Testis (tissue), 2 donors: ENCODE measurements at regions not wholly inside any gene's neighbourhood (a gene's known extent, or its start where the extent isn't known, plus 50 kb on each side); places are given as distances from the start of the nearest gene placed in this dataset.

Source experiments
- CTCF ChIP-seq, 3 experiments: fragments of 450-650 bp in 2 of 3; fragments of 200-600 bp in 1 of 3; sonication (generic) in 1 of 3; IDR thresholded peaks; one replicate each; pipeline ENCODE4 v1.5.1; 2016 to 2019; ENCODE audit warnings: antibody characterized with exemption in 3 of 3, mild to moderate bottlenecking in 2 of 3, moderate library complexity in 1 of 3
- POLR2A ChIP-seq: fragments of 450-650 bp; IDR thresholded peaks from one replicate; pipeline ENCODE4 v1.6.1; 2017; ENCODE audit warnings: antibody characterized with exemption, mild to moderate bottlenecking, moderate library complexity

DNA sequence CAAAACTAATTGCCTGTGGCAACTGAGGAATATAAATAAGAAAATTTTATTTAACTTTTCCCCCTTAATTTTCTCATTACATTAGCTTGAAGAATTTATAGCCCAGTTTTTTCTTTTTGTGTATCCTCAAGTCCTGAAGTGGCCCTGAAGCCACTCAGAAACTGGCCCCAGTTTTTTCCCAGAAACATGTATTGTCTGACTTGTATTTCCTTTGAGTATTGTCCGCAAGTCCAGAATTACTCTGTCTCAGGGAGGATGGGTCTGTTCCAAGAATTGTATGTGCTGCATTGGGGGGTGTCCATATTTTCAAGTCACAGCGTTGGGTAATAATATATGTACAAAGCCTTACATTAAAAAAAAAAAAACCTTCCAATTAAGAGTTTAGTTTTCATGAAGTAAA lies 149.7 kb upstream of the IL12A start:
- TF ChIP-seq CTCF (IDR thresholded peaks at IDR 0.05) (no peak), POLR2A (no peak)
